Keratinocyte (primary cell): ENCODE measurements at regions not wholly inside any gene's neighbourhood (a gene's known extent, or its start where the extent isn't known, plus 50 kb on each side); places are given as distances from the start of the nearest gene placed in this dataset.

ENCODE experiments used
- CTCF ChIP-seq, 3 experiments: IDR thresholded peaks in 1 of 3; conservative IDR thresholded peaks in 1 of 3; optimal IDR thresholded peaks in 1 of 3; 2 replicates in 2 of 3; 3 replicates in 1 of 3; pipeline versions ENCODE3 to v1.5.1; 2011; ENCODE audit warnings: low read length in 3 of 3, mild to moderate bottlenecking in 3 of 3, moderate library complexity in 2 of 3, control low read depth in 1 of 3, inconsistent platforms in 1 of 3; ENCODE audit not compliant: insufficient read depth in 2 of 3; ENCODE audit errors: extremely low read depth in 1 of 3
- EZH2 ChIP-seq: IDR thresholded peaks from one replicate; pipeline ENCODE4 v1.6.1; 2012; ENCODE audit warnings: inconsistent platforms, mild to moderate bottlenecking, low read length, moderate library complexity

- TF ChIP-seq CTCF (optimal IDR thresholded peaks at IDR 0.05 in 1 of 3, IDR thresholded peaks at IDR 0.05 in 1 of 3, conservative IDR thresholded peaks at IDR 0.05 in 1 of 3; ENCODE audit: extremely low read depth in 1 of 3, insufficient read depth in 2 of 3, low read length in 3 of 3), result no peak
- TF ChIP-seq EZH2, result no peak
These were observed 262.2 kb downstream of the MEX3B start for GRCh38 chr15:81783586-81783985.
